Nephron progenitor cell (in vitro differentiated cells): ENCODE measurements at regions not wholly inside any gene's neighbourhood (a gene's known extent, or its start where the extent isn't known, plus 50 kb on each side); places are given as distances from the start of the nearest gene placed in this dataset.
A peak's percentile ranks its signal among the peaks of the same experiment; 100 is the strongest.

Experiments used
- DNase-seq: peaks from one replicate; pipeline ENCODE4 v3.0.0; 2021
- H3K27ac Mint-ChIP-seq: 2 replicates; pipeline ENCODE4 v1.8.0; 2021; ENCODE audit warnings: mild to moderate bottlenecking, moderate library complexity, mixed read lengths
- H3K27me3 Mint-ChIP-seq: 2 replicates; pipeline ENCODE4 v1.8.0; 2021; ENCODE audit warnings: mild to moderate bottlenecking, low read depth, mixed read lengths; ENCODE audit not compliant: poor library complexity
- H3K36me3 Mint-ChIP-seq: 2 replicates; pipeline ENCODE4 v1.8.0; 2021; ENCODE audit warnings: low read depth, mixed read lengths
- H3K4me1 Mint-ChIP-seq: 2 replicates; pipeline ENCODE4 v1.8.0; 2021; ENCODE audit warnings: mixed read lengths
- H3K4me3 Mint-ChIP-seq: 2 replicates; pipeline ENCODE4 v1.8.0; 2021; ENCODE audit warnings: mild to moderate bottlenecking, moderate library complexity, mixed read lengths
- H3K9me3 Mint-ChIP-seq: 2 replicates; pipeline ENCODE4 v1.8.0; 2021; ENCODE audit warnings: mild to moderate bottlenecking, moderate library complexity, mixed read lengths
- TF ChIP-seq, protein P1 (sequence below): fragments of 200-600 bp; sonication (generic); IDR thresholded peaks from 2 replicates; pipeline ENCODE4 v1.5.0; 2021; ENCODE audit warnings: antibody characterized with exemption

- Mint-ChIP-seq H3K9me3 (peaks cover 7% of the 10 kb centered on the region), H3K4me1 (peaks cover 29% of the 10 kb centered on the region), H3K27ac (no peak overlapping the region), H3K27me3 (peaks cover 7% of the 10 kb centered on the region), H3K4me3 (peak overlapping the region; percentile 3), H3K36me3 (no peaks in the 10 kb centered on the region)
- no peak for DNase-seq
- TF ChIP-seq, protein P1, sequence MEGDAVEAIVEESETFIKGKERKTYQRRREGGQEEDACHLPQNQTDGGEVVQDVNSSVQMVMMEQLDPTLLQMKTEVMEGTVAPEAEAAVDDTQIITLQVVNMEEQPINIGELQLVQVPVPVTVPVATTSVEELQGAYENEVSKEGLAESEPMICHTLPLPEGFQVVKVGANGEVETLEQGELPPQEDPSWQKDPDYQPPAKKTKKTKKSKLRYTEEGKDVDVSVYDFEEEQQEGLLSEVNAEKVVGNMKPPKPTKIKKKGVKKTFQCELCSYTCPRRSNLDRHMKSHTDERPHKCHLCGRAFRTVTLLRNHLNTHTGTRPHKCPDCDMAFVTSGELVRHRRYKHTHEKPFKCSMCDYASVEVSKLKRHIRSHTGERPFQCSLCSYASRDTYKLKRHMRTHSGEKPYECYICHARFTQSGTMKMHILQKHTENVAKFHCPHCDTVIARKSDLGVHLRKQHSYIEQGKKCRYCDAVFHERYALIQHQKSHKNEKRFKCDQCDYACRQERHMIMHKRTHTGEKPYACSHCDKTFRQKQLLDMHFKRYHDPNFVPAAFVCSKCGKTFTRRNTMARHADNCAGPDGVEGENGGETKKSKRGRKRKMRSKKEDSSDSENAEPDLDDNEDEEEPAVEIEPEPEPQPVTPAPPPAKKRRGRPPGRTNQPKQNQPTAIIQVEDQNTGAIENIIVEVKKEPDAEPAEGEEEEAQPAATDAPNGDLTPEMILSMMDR: no peak
Measured at GRCh38 chr12:127652281-127652680, 614.7 kb upstream of the TMEM132C start.

DNA sequence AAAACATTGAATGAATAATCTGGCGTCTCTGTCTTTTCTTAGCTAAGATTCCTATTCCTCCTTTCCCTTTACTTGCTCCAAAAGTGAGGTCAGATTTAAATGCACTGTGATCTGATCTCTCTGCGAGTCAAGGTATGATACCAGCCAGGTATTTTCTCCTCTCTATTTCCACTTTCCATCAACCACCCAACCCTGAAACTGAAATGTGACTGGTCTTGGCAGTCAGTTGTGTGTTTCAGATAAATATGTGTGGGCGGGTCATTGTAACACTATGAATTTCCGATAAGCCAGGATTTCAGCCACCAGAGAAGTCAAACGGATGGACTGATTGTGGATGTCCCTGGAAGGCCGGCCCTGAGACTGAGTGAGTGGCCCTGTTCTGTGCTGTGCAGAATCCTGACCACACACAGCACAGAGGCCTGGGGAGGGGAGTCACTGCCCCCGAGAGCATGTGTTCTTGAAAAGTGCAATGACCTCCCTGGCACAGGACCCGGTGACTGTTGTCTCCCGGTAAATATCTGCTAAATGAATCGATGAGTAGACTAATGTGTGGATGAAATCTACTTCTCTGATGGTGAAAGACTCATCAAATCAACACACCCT, 612.5 kb upstream of the TMEM132C start:
- peaks cover 7% of the 10 kb centered on the region for H3K9me3 Mint-ChIP-seq

GRCh38 chr12:127655691-127656090, 611.3 kb upstream of the TMEM132C start:
- TF ChIP-seq, protein P1: no peak
- no peak for DNase-seq
- H3K9me3 Mint-ChIP-seq: peaks cover 7% of the 10 kb centered on the region
- no peak overlapping the region for H3K4me3 Mint-ChIP-seq
- H3K27ac Mint-ChIP-seq: no peak overlapping the region
- no peaks in the 10 kb centered on the region for H3K36me3 Mint-ChIP-seq
- peaks cover 7% of the 10 kb centered on the region for H3K27me3 Mint-ChIP-seq
- H3K4me1 Mint-ChIP-seq: peaks cover 24% of the 10 kb centered on the region

More for the DNA sequence above, 612.5 kb upstream of the TMEM132C start:
- Mint-ChIP-seq H3K4me1 (peaks cover 29% of the 10 kb centered on the region), H3K27ac (no peak overlapping the region), H3K36me3 (no peaks in the 10 kb centered on the region), H3K4me3 (no peak overlapping the region), H3K27me3 (peaks cover 7% of the 10 kb centered on the region)
- TF ChIP-seq, protein P1: no peak
- no peak for DNase-seq

DNA sequence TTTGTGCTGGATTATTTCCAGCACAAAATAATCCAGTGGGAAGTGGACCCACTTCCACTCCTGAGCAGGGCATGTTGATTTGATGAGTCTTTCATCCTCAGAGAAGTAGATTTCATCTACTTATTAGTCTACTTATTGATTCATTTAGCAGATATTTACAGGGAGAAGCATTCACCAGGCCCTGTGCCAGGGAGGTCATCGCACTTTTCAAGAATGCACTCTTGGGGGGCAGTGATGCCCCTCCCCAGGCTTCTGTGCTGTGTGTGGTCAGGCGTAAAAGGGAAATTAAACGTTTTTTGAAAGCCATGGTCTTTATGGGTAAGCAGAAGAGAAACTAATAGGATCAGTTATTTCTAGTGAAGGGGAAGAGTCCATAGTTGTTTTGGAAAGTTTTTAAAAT, 610.7 kb upstream of the TMEM132C start:
- Mint-ChIP-seq H3K4me1 (peaks cover 18% of the 10 kb centered on the region), H3K9me3 (peaks cover 7% of the 10 kb centered on the region), H3K27me3 (peaks cover 7% of the 10 kb centered on the region), H3K36me3 (no peaks in the 10 kb centered on the region), H3K27ac (no peak overlapping the region), H3K4me3 (no peak overlapping the region)
- DNase-seq: no peak
- TF ChIP-seq, protein P1: no peak

DNA sequence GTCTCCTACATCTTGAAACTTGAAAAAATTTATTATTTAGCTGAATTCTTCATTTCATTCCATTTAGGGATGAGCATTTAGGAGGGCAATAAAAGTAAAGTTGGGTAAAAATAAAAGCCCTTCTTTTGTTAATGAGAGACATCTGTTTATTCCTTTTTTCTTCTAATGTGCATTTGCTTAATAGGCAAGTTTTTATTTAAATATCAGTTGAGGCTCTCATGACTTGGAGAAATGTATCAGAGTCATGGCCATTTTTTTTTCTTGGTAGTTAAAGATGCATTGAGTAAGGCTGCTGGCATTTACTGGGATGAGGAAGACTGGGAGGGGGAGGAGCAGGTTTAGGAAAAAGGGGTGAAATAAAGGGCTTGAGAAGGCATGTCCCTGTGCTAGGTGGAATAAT, 609.9 kb upstream of the TMEM132C start:
- Mint-ChIP-seq H3K4me3 (no peak overlapping the region), H3K9me3 (peaks cover 4% of the 10 kb centered on the region), H3K27ac (no peak overlapping the region), H3K27me3 (peaks cover 7% of the 10 kb centered on the region), H3K4me1 (peaks cover 11% of the 10 kb centered on the region), H3K36me3 (no peaks in the 10 kb centered on the region)
- no peak for DNase-seq
- TF ChIP-seq, protein P1: no peak

DNA sequence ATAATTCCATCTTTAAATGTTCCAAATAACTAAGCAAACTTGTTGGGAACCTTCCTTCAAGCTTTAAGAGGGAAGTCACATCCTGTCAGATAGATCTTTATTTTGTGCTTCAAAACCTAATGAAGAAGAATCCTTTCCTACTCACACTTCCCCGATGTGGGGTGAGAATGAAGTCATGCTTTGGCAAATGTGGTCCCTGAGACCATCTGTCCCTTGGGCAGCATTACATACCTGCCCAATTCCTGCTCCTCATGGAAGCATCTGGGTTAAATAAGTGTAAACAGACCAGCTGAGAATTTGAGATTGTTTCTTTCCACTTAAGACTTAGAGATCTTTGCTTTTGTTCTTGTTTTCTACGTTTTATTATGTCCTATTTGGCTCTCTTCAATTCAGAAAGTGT, 606.0 kb upstream of the TMEM132C start:
- DNase-seq: no peak
- no peak overlapping the region for H3K4me3 Mint-ChIP-seq
- no peaks in the 10 kb centered on the region for H3K9me3 Mint-ChIP-seq
- no peaks in the 10 kb centered on the region for H3K36me3 Mint-ChIP-seq
- H3K4me1 Mint-ChIP-seq: no peaks in the 10 kb centered on the region
- no peak overlapping the region for H3K27ac Mint-ChIP-seq
- TF ChIP-seq, protein P1: no peak
- H3K27me3 Mint-ChIP-seq: peaks cover 10% of the 10 kb centered on the region
